GM12878 (cell line): ENCODE measurements at regions not wholly inside any gene's neighbourhood (a gene's known extent, or its start where the extent isn't known, plus 50 kb on each side); places are given as distances from the start of the nearest gene placed in this dataset.

Experiments
- ATAC-seq: fragments of 200-7000 bp; cut with Tn5 transposase; 3 replicates; pipeline ENCODE4 v1.9.1; 2020; ENCODE audit warnings: mild to moderate bottlenecking, moderate library complexity
- BruUV-seq: library from RNA; stranded (reverse); fragments of 400-500 nt; replicated peaks from 2 replicates; lab custom pipeline; 2021; lab: Mats Ljungman, UMichigan
- CTCF ChIA-PET: fragments of 300-600 bp; sonication (Branson Sonifier 250); formaldehyde crosslinking; extraction: SDS; loops from one replicate; lab custom pipeline; 2021; ENCODE audit warnings: inconsistent platforms; lab: Yijun Ruan, JAX
- POLR2A ChIA-PET: fragments of 350-600 bp; formaldehyde crosslinking; extraction: SDS; loops from one replicate; lab custom pipeline; 2021; ENCODE audit warnings: inconsistent platforms; lab: Charles Lee
- RAD21 ChIA-PET: fragments of 300-600 bp; sonication (Branson Sonifier 250); formaldehyde crosslinking; loops from one replicate; lab custom pipeline; 2023; ENCODE audit warnings: antibody characterized with exemption; ENCODE audit not compliant: unreplicated experiment; lab: Charles Lee
- SMC1A ChIA-PET: fragments of 300-600 bp; sonication (Branson Sonifier 250); formaldehyde crosslinking; loops from one replicate; lab custom pipeline; 2023; ENCODE audit not compliant: unreplicated experiment, uncharacterized antibody; lab: Charles Lee
- DNase-seq: peaks from one replicate; pipeline ENCODE4 v3.0.0-alpha.2; 2011; ENCODE audit warnings: low read depth, low spot score
- FAIRE-seq: peaks from 3 replicates; lab custom pipeline; 2011; peaks lifted over from hg19 to GRCh38; lab: Jason Lieb, UNC
- H2AFZ ChIP-seq: 2 replicates; pipeline ENCODE4 v1.6.0; 2011; ENCODE audit warnings: low read depth, low read length, control low read depth; ENCODE audit not compliant: control insufficient read depth
- H3K27ac ChIP-seq: 2 replicates; pipeline ENCODE4 v1.5.1; 2011; ENCODE audit warnings: control low read depth; ENCODE audit not compliant: control insufficient read depth, insufficient read depth
- H3K27me3 ChIP-seq, 2 experiments: replicated peaks in 1 of 2; 2 replicates each; pipeline versions ENCODE4 v1.6.0 to v1.6.1; 2011; ENCODE audit warnings: low read length in 1 of 2; ENCODE audit not compliant: control insufficient read depth in 2 of 2, insufficient read depth in 2 of 2
- H3K36me3 ChIP-seq, 2 experiments: 2 replicates each; pipeline ENCODE4 v1.5.1; 2011; ENCODE audit warnings: low read length in 1 of 2; ENCODE audit not compliant: control insufficient read depth in 2 of 2, insufficient read depth in 2 of 2
- H3K4me1 ChIP-seq: 2 replicates; pipeline ENCODE4 v1.6.1; 2011; ENCODE audit warnings: mild to moderate bottlenecking, low read length, moderate library complexity, mixed read lengths; ENCODE audit not compliant: control insufficient read depth, insufficient read depth
- H3K4me2 ChIP-seq: 2 replicates; pipeline ENCODE4 v1.6.0; 2011; ENCODE audit warnings: control low read depth; ENCODE audit not compliant: control insufficient read depth, insufficient read depth
- H3K4me3 ChIP-seq: fragments of 200-600 bp; sonication (generic); 2 replicates; pipeline ENCODE4 v1.5.1; 2016
- H3K79me2 ChIP-seq: 2 replicates; pipeline ENCODE4 v1.6.0; 2011; ENCODE audit warnings: low read length; ENCODE audit not compliant: control insufficient read depth, insufficient read depth
- H3K9ac ChIP-seq: 2 replicates; pipeline ENCODE4 v1.8.0; 2011; ENCODE audit warnings: low read length, control low read depth, mixed read lengths; ENCODE audit not compliant: control insufficient read depth, insufficient read depth
- H3K9me3 ChIP-seq: replicated peaks from 3 replicates; pipeline ENCODE4 v1.5.1; 2011; ENCODE audit warnings: mild to moderate bottlenecking, low read length; ENCODE audit not compliant: control insufficient read depth, insufficient read depth
- H4K20me1 ChIP-seq: 2 replicates; pipeline ENCODE4 v1.6.0; 2011; ENCODE audit not compliant: control insufficient read depth, insufficient read depth
- BCL11A ChIP-seq: IDR thresholded peaks from 2 replicates; pipeline ENCODE4 v1.6.1; 2011; ENCODE audit warnings: low read depth, low read length
- CBFB ChIP-seq: IDR thresholded peaks from 2 replicates; pipeline ENCODE4 v1.6.1; 2016; ENCODE audit warnings: antibody characterized with exemption, low read depth
- MXI1 ChIP-seq: fragments of 150-350 bp; IDR thresholded peaks from 2 replicates; pipeline ENCODE4 v1.6.1; 2011; ENCODE audit warnings: low read depth, mild to moderate bottlenecking, inconsistent platforms, low read length, improper control_type of control experiment
- NFIC ChIP-seq: IDR thresholded peaks from 2 replicates; pipeline ENCODE4 v1.6.1; 2012; ENCODE audit warnings: low read depth, mild to moderate bottlenecking, inconsistent platforms, low read length, moderate library complexity
- PML ChIP-seq: IDR thresholded peaks from 2 replicates; pipeline ENCODE4 v1.6.1; 2012; ENCODE audit warnings: low read length, inconsistent platforms
- POLR2AphosphoS5 ChIP-seq: IDR thresholded peaks from 2 replicates; pipeline ENCODE4 v1.6.1; 2011; ENCODE audit warnings: mild to moderate bottlenecking, low read length, inconsistent platforms
- SMARCA5 ChIP-seq: fragments of 450-650 bp; IDR thresholded peaks from 2 replicates; pipeline ENCODE4 v1.6.1; 2017; ENCODE audit warnings: mild to moderate bottlenecking
- SUZ12 ChIP-seq: fragments of 200-600 bp; sonication (generic); IDR thresholded peaks from one replicate; pipeline ENCODE4 v1.6.1; 2018; ENCODE audit warnings: antibody characterized with exemption, mild to moderate bottlenecking; ENCODE audit not compliant: unreplicated experiment
- ZBTB40 ChIP-seq: fragments of 450-650 bp; IDR thresholded peaks from 2 replicates; pipeline ENCODE4 v1.6.1; 2016; ENCODE audit warnings: mild to moderate bottlenecking, moderate library complexity, borderline replicate concordance
- ZNF207 ChIP-seq: fragments of 450-650 bp; IDR thresholded peaks from 2 replicates; pipeline ENCODE4 v1.6.1; 2014; ENCODE audit warnings: antibody characterized with exemption, mild to moderate bottlenecking, borderline replicate concordance
- in situ Hi-C: fragments of 300-500 bp; cut with MboI; formaldehyde crosslinking; loops from 9 replicates; pipeline ENCODE4 v1.14.3; 2018; ENCODE audit warnings: mixed read lengths
- intact Hi-C: fragments of 100-400 bp; cut with micrococcal nuclease; formaldehyde crosslinking; loops from one replicate; pipeline ENCODE4 v1.14.2; 2022; ENCODE audit not compliant: unreplicated experiment

GRCh38 chr13:103143432-103143831, 77.2 kb upstream of the SLC10A2 start:
- H3K9ac ChIP-seq, result no peak overlapping the region
- H3K79me2 ChIP-seq, result no peaks in the 10 kb centered on the region
- H3K9me3 ChIP-seq, result peaks cover 2% of the 10 kb centered on the region; the same call in 2 of the 3 replicates
- no peak overlapping the region for H3K27ac ChIP-seq
- no peak overlapping the region for H3K4me2 ChIP-seq
- intact Hi-C loops, result no loop called here
- ATAC-seq (no peak), FAIRE-seq (no peak), DNase-seq (no peak)
- in situ Hi-C loops, result loop anchor here (5.0 to 25.0 kb wide), 2 partner anchors 226 to 556 kb away; partner anchors contain the start of gene TPP2
- ChIA-PET POLR2A (no interaction called here), CTCF (interaction anchor here (0.6 kb wide), 1 partner anchor 8 kb away, joined by 3 read pairs; no protein-coding TSS in a partner anchor), SMC1A (interaction anchor here (1.6 to 5.6 kb wide), 2 partner anchors 9 to 134 kb away, joined by 3 to 33 read pairs; no protein-coding TSS in a partner anchor), RAD21 (interaction anchor here (1.0 to 1.5 kb wide), 2 partner anchors 9 kb away, joined by 3 to 4 read pairs; no protein-coding TSS in a partner anchor)
- no peaks in the 10 kb centered on the region for H3K4me1 ChIP-seq
- H3K36me3 ChIP-seq, result no peaks in the 10 kb centered on the region
- no peaks in the 10 kb centered on the region for H3K27me3 ChIP-seq
- no peak for TF ChIP-seq SUZ12
- no peak for TF ChIP-seq ZBTB40
- no peak for TF ChIP-seq PML
- TF ChIP-seq BCL11A, result no peak
- no peak for TF ChIP-seq NFIC
- no peak for TF ChIP-seq MXI1
- no peak for TF ChIP-seq ZNF207
- TF ChIP-seq POLR2AphosphoS5, result no peak
- no peak for TF ChIP-seq SMARCA5
- TF ChIP-seq CBFB, result no peak
- no TSS peak for BruUV-seq
- H2AFZ ChIP-seq, result no peak overlapping the region
- H4K20me1 ChIP-seq, result no peaks in the 10 kb centered on the region
- no peak overlapping the region for H3K4me3 ChIP-seq
